Activated naive CD4-positive, alpha-beta T cell treated with anti-CD3 and anti-CD28 coated beads for 36 hours (primary cell): ENCODE measurements at regions not wholly inside any gene's neighbourhood (a gene's known extent, or its start where the extent isn't known, plus 50 kb on each side); places are given as distances from the start of the nearest gene placed in this dataset.
"Not testable (repeated sequence)": the region's sequence is repeated elsewhere in the genome, so short reads cannot be mapped to it uniquely, and the experiment has no call there.

ENCODE experiments used
- CTCF ChIA-PET: fragments of 350-600 bp; sonication (Branson Sonifier 250); formaldehyde crosslinking; loops from one replicate; lab custom pipeline; 2021; ENCODE audit warnings: antibody characterized with exemption; lab: Charles Lee
- DNase-seq: peaks from one replicate; pipeline ENCODE4 v3.0.0-alpha.2; 2020
- H3K27ac Mint-ChIP-seq: one replicate; pipeline ENCODE4 v1.8.0; 2021; ENCODE audit warnings: mild to moderate bottlenecking, mixed read lengths
- H3K27me3 Mint-ChIP-seq: one replicate; pipeline ENCODE4 v1.8.0; 2021; ENCODE audit warnings: low read depth, mixed read lengths
- H3K36me3 Mint-ChIP-seq: one replicate; pipeline ENCODE4 v1.8.0; 2021; ENCODE audit warnings: low read depth, mixed read lengths
- H3K4me1 Mint-ChIP-seq: one replicate; pipeline ENCODE4 v1.8.0; 2021; ENCODE audit warnings: low read depth, mixed read lengths
- H3K4me3 Mint-ChIP-seq: one replicate; pipeline ENCODE4 v1.8.0; 2021; ENCODE audit warnings: mild to moderate bottlenecking, moderate library complexity, mixed read lengths
- H3K9me3 Mint-ChIP-seq: one replicate; pipeline ENCODE4 v1.8.0; 2021; ENCODE audit warnings: mixed read lengths
- intact Hi-C: fragments of 100-400 bp; cut with micrococcal nuclease; formaldehyde crosslinking; loops from one replicate; pipeline ENCODE4 v1.15.1; 2023

GRCh38 chr2:97431169-97431725 is 158.4 kb downstream of the ANKRD36B start:
- H3K4me3 Mint-ChIP-seq, H3K27me3 Mint-ChIP-seq, H3K36me3 Mint-ChIP-seq, DNase-seq, H3K4me1 Mint-ChIP-seq, CTCF ChIA-PET, H3K9me3 Mint-ChIP-seq, H3K27ac Mint-ChIP-seq, intact Hi-C loops: not testable (repeated sequence)

- DNase-seq, H3K9me3 Mint-ChIP-seq, CTCF ChIA-PET, intact Hi-C loops, H3K27ac Mint-ChIP-seq, H3K27me3 Mint-ChIP-seq, H3K4me1 Mint-ChIP-seq, H3K4me3 Mint-ChIP-seq, H3K36me3 Mint-ChIP-seq: not testable (repeated sequence)
Observed at GRCh38 chr2:97422376-97422775, 167.3 kb downstream of the ANKRD36B start.

GRCh38 chr2:97406340-97406739 is 183.3 kb downstream of the ANKRD36B start:
- H3K27ac Mint-ChIP-seq, H3K9me3 Mint-ChIP-seq, H3K27me3 Mint-ChIP-seq, DNase-seq, H3K4me3 Mint-ChIP-seq, H3K36me3 Mint-ChIP-seq, intact Hi-C loops, CTCF ChIA-PET, H3K4me1 Mint-ChIP-seq: not testable (repeated sequence)

- H3K36me3 Mint-ChIP-seq, H3K4me1 Mint-ChIP-seq, H3K9me3 Mint-ChIP-seq, intact Hi-C loops, CTCF ChIA-PET, H3K4me3 Mint-ChIP-seq, H3K27ac Mint-ChIP-seq, H3K27me3 Mint-ChIP-seq: not testable (repeated sequence)
- peak; percentile 1 for DNase-seq
Observed at GRCh38 chr2:97405172-97405737, 184.4 kb downstream of the ANKRD36B start.

- H3K4me3 Mint-ChIP-seq, H3K9me3 Mint-ChIP-seq, H3K36me3 Mint-ChIP-seq, DNase-seq, CTCF ChIA-PET, H3K4me1 Mint-ChIP-seq, intact Hi-C loops, H3K27ac Mint-ChIP-seq, H3K27me3 Mint-ChIP-seq: not testable (repeated sequence)
Observed at GRCh38 chr2:97402678-97403077, 187.0 kb downstream of the ANKRD36B start.

GRCh38 chr2:97395691-97396090 is 194.0 kb downstream of the ANKRD36B start:
- H3K36me3 Mint-ChIP-seq, H3K4me1 Mint-ChIP-seq, CTCF ChIA-PET, intact Hi-C loops, DNase-seq, H3K9me3 Mint-ChIP-seq, H3K4me3 Mint-ChIP-seq, H3K27ac Mint-ChIP-seq, H3K27me3 Mint-ChIP-seq: not testable (repeated sequence)

- H3K4me1 Mint-ChIP-seq, H3K36me3 Mint-ChIP-seq, H3K4me3 Mint-ChIP-seq, H3K27me3 Mint-ChIP-seq, DNase-seq, CTCF ChIA-PET, H3K27ac Mint-ChIP-seq, H3K9me3 Mint-ChIP-seq, intact Hi-C loops: not testable (repeated sequence)
Observed at GRCh38 chr2:97385803-97386202, 203.9 kb downstream of the ANKRD36B start.

GRCh38 chr2:97375913-97376312 is 213.8 kb downstream of the ANKRD36B start:
- intact Hi-C loops, CTCF ChIA-PET, DNase-seq: not testable (repeated sequence)

GRCh38 chr2:97374426-97374825 is 215.3 kb downstream of the ANKRD36B start:
- H3K27me3 Mint-ChIP-seq, H3K9me3 Mint-ChIP-seq, intact Hi-C loops, H3K4me3 Mint-ChIP-seq, H3K4me1 Mint-ChIP-seq, CTCF ChIA-PET, DNase-seq, H3K36me3 Mint-ChIP-seq, H3K27ac Mint-ChIP-seq: not testable (repeated sequence)

More at GRCh38 chr2:97375913-97376312, 213.8 kb downstream of the ANKRD36B start:
- H3K4me3 Mint-ChIP-seq, H3K27ac Mint-ChIP-seq, H3K27me3 Mint-ChIP-seq, H3K4me1 Mint-ChIP-seq, H3K36me3 Mint-ChIP-seq, H3K9me3 Mint-ChIP-seq: not testable (repeated sequence)

GRCh38 chr2:97363159-97363558 is 226.5 kb downstream of the ANKRD36B start:
- H3K27ac Mint-ChIP-seq, H3K9me3 Mint-ChIP-seq, H3K4me1 Mint-ChIP-seq, intact Hi-C loops, H3K4me3 Mint-ChIP-seq, H3K36me3 Mint-ChIP-seq, H3K27me3 Mint-ChIP-seq, CTCF ChIA-PET, DNase-seq: not testable (repeated sequence)

GRCh38 chr2:97359861-97360584 is 229.7 kb downstream of the ANKRD36B start:
- intact Hi-C loops, result no loop called here
- H3K27ac Mint-ChIP-seq, result no peak overlapping the region
- peaks cover 5% of the 10 kb centered on the region for H3K27me3 Mint-ChIP-seq
- no peaks in the 10 kb centered on the region for H3K4me1 Mint-ChIP-seq
- no peak overlapping the region for H3K4me3 Mint-ChIP-seq
- no peaks in the 10 kb centered on the region for H3K36me3 Mint-ChIP-seq
- no peak for DNase-seq
- CTCF ChIA-PET, result no interaction called here
- no peaks in the 10 kb centered on the region for H3K9me3 Mint-ChIP-seq

GRCh38 chr2:97355887-97356286 is 233.8 kb downstream of the ANKRD36B start:
- CTCF ChIA-PET, result no interaction called here
- no peak overlapping the region for H3K27ac Mint-ChIP-seq
- H3K9me3 Mint-ChIP-seq, result no peaks in the 10 kb centered on the region

GRCh38 chr2:97355176-97355575 is 234.5 kb downstream of the ANKRD36B start:
- CTCF ChIA-PET, result no interaction called here
- intact Hi-C loops, result no loop called here

More at GRCh38 chr2:97355887-97356286, 233.8 kb downstream of the ANKRD36B start:
- H3K4me3 Mint-ChIP-seq, result no peak overlapping the region
- H3K27me3 Mint-ChIP-seq, result peaks cover 16% of the 10 kb centered on the region
- no peaks in the 10 kb centered on the region for H3K4me1 Mint-ChIP-seq
- DNase-seq, result no peak
- H3K36me3 Mint-ChIP-seq, result no peaks in the 10 kb centered on the region
- intact Hi-C loops, result no loop called here

More at GRCh38 chr2:97355176-97355575, 234.5 kb downstream of the ANKRD36B start:
- Mint-ChIP-seq H3K9me3 (no peaks in the 10 kb centered on the region), H3K4me3 (no peak overlapping the region), H3K27ac (no peak overlapping the region), H3K27me3 (peaks cover 16% of the 10 kb centered on the region), H3K4me1 (no peaks in the 10 kb centered on the region), H3K36me3 (no peaks in the 10 kb centered on the region)
- DNase-seq, result no peak
